ENCODE measurements at regions not wholly inside any gene's neighbourhood (a gene's known extent, or its start where the extent isn't known, plus 50 kb on each side); places are given as distances from the start of the nearest gene placed in this dataset.

DNA sequence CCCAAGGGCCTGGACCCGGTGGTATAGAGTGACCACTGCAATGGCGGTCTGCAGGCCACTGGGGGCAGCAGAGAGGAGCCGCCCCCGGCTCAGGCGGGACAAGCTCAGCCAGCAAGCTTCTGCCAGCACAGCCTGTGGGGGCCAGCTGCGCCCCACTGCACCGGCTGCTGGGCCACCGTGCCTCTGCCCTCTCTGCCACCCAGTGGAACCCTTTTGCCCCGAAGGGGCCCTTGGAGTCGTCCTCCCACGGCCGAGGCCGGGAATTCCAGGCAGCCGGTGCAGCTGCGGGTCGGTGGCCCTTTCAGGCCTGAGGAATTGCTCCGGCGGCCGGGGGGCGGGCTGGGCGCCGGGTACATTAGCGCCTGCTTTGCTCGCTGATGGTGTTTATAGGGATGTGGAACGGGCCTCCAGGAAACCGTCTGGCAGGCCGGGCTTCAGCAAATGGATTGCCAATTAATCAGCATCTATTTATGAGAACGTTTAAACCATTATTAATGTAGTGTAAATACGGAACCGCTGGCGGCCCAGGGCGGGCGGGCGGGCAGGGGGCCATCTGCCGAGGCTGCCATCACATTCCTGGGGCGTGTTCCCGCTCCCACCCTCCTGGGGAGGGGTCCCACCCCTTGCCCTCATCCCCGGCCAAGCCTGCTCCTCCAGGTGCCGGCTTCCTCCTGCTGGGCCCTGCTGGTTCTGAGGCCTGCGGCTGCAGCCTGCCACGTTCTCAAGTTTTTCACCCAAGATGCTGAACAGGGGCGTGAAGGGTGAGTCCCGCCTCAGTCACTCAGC lies 127.4 kb downstream of the BARX1 start:
- peak; percentile 22 for DNase-seq

GRCh38 chr9:93826905-93827544 lies 128.1 kb downstream of the BARX1 start:
- DNase-seq = no peak

DNA sequence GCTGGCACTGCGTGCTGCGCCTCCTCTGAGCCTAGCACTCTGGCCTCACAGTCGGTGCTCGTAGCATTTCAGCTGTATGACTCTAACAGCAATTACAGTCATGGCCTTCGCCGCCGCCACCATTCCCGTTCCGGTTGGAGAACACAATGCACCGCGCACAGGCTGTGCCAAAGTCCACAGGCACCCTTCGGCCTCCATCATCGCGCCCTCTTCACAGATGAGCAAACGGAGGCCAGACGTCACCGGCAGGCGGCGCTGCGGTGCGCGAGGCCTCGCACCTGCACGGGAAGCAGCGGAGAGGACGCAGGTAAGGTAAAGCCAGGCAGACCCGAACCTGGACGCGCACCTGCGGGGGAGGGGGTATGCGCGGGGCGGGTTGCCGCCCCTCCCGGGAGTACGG lies 128.9 kb downstream of the BARX1 start:
- peak; percentile 50 for DNase-seq

- DNase-seq = no peak
These were observed 129.6 kb downstream of the BARX1 start for GRCh38 chr9:93825348-93826115.

GRCh38 chr9:93824386-93825294 lies 130.5 kb downstream of the BARX1 start:
- no peak for DNase-seq

DNA sequence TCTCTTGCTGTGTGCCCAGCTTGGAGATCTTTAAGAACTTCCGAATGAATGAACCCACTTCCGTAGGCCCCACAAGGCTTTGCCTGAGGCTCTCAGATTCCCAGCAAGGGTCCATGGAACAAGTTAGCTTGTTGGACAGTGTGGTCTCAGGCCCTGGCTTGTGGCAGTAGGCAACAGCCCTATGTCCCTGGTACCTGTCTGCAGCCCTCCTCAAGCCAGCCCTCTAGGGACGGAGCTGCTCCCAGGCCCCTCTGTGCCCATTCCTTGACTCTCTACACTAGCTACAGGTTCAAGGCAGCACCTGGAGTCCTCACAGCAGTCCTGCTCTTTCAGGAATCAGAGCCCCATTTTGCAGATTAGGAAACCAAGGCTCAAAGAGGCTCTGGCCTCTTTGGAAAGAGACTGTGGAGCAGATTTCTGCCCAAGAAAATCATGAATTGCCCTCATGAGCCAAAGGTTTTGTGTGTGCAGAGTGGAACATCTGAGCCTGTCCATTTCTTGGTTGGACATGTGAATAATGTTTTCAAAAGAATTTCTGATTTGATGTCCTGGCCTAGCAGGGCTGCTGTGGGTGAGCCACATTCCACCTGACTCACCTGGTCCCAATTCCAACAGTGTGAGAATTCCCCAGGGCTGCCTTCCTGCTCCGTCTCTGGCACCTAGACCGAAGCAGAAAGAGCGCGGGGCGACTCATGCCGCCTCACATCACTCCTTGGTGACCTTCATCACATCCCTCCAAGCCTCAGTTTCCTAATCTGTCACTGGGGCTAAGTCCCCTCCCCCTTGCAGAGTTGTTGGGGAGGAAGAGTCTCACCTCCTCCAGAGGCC lies 131.7 kb downstream of the BARX1 start:
- DNase-seq = no peak

GRCh38 chr9:93822229-93822628 lies 132.9 kb downstream of the BARX1 start:
- DNase-seq = no peak

DNA sequence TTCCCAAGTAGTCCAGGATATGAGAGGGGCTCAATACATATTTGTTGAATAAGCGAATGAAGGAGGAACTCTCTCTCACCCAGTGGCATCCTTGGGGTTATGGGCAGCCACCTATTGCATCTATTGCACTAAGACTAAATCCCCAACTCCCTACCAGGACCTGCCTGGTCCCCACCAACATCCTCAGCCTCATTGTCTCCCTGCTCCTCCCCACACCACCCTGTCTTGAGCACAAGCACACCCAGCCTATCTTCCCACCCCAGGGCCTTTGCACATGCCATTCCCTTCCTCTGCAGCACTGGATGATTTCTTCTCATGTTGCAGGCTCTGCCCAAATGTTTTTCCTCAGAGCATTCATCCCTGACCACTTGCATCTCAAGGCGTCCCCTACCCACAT lies 133.8 kb downstream of the BARX1 start:
- DNase-seq = no peak

GRCh38 chr9:93820667-93821306 lies 134.4 kb downstream of the BARX1 start:
- no peak for DNase-seq

- no peak for DNase-seq
These were observed 135.2 kb downstream of the BARX1 start for GRCh38 chr9:93819905-93820304.

DNA sequence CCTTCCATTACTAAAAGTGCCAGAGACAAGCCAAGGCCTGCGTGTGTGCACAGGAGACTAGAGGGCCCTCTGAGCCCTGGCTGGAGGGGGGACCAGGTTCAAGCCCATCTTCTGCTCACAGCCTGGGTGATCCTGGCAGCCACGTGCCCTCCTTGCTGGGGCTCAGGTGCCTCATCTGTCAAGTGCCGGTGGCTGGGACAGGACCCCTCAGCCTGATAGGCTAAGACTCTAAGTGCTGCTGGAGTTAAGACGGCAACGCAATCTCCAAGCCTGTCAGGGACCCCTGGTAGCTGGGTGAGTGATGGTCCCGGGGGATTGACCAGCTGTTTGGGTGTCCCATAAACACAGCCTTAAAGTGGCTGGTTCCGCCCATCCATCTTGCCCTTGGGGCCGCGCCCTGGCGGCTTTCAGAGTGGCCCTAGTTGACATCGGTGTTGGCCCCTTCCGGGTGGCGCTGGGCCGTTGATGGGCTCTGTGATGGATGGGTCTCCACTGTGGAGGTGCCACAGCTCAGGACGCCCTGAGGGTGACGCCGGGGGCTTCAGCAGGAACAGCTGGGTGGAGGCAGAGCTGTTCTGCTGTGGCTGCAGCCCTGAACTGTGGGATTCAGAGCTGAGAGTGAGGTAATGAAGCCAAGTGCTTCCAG lies 136.2 kb downstream of the BARX1 start:
- DNase-seq = no peak

DNA sequence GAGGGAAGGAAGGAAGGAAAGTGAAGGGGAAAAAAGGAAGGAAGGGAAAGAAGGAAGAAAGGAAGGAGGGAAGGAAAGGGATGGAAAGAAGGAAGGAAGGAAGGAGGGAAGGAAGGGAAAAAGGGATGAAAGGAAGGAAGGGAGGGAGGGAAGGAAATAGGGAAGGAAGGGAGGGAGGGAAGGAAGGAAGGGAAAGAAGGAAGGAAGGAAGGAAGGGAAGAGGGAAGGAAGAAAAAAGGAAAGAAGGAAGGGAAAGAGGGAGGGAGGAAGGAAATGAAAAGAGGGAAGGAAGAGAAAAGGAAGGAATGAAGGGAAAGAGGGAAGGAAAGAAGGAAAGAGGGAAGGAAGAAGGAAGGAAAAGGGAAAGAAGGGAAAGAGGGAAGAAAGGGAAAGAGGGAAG lies 136.9 kb downstream of the BARX1 start:
- no peak for DNase-seq

DNA sequence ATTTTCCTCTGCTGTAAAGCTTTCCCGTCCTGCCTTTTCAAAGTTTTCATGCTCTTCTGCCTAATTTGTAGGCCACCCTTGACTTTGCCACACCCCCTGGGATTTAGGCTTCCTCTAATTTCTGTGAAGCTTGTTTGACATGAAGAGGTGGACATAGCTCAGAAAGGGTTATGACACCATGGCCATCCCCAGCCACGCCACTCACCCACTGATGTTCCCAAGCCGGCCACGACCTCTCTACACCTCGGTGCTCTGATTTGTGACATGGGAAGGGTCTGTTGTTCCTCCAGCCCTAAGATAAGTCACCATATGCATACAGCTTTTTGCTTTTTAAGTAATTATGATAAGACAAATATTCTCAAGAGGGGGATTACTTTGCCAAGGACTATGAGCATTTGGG lies 139.5 kb downstream of the BARX1 start:
- DNase-seq = no peak

DNA sequence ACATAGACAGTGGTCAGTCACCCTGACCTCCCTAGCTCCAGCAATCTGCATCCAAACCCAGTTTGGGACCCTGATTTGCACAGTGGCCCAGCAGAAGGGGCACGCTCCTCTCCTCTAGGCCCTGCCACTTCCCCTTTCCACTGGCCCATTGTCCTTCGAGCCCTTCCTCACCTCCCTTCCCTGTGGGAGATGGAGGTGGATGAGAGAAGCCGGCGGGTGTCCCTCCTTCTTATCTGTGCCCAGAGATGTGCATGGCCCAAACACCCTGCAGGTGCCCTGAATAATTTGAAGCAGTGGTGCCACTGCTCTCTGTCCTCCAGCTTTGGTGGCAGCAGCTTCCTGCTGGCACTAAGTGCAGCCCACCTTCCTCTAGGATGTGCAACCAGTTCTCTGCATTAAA lies 140.0 kb downstream of the BARX1 start:
- DNase-seq = no peak

DNA sequence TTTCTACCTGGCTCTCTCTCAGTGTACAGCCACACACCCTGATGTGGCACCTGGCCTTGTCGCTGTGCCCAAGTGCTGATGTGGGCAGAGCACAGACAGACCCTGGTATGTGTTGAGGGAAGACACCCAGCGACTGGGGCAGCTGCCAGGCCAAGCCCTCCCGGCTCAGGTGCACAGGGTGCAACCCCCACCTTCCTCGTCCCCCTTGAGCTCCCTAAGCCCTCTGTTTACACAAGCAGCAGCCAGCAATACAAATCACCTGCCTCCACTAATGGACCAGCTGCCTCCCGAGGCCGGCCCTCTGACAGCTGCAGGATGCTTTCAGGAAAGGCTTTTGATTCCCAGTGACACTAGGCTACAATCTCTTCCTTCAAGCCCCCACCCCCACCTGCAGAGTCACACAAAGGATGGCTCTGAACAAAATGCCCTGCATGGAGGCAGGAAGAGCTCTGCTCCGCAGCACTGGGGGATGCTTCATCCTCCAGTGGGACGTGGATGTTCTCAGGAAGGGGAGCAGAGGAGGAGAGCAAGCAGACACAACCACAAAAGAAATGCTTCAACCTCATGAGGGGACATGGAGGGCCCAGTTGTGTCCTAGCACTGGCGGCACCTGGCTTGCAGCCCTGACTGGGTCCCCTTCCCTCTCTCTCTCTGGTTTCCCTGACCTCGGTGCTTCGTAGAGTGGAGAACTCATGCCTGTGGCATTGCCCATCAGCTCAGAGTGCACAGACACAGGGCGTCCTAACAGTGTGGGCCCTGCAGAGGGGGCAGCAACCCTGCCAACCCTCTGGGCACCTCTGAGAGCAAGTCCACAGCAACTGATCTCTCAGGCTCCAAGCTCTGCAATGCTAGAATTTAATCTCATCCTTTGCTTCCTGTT lies 140.8 kb downstream of the BARX1 start:
- DNase-seq = no peak

DNA sequence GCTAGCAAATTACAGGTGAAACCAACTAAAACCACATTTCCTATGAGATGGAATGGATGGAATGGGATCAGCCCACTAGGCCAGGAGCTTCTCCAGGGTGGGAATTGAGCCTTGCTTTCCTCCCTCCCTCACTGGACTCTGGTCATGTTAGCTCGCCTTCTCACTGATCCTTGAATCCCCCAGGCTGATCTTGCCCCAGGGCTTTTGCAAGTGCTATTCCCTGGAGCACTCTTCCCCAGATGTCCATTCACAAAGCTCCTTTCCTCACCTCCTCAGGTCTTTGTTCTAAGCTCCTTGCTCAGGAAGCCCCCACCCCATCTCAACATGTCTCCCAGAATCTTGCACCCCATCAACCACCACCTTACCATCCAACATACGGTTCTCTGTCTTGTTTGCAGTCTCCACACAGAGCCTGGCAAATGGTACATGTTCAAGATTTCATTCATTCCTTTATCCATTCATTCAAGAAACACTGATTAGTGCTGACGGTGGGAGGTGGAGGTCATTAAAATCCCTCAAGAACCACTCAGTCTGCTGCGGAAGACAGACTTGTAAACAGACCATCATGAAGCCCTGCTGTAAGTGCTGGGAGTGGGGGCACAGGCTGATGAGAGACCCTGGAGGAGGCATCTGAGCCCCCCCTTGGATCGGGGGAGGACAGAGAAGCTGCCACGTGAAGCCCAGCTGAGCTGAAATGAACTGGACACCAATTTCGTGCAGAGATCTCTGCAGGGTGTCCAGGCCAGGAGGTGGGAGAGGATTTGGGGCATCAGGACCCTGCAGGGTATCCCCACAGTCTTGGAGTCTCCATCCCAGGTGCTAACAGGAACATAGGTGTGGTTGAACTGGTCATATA lies 141.7 kb downstream of the BARX1 start:
- no peak for DNase-seq

DNA sequence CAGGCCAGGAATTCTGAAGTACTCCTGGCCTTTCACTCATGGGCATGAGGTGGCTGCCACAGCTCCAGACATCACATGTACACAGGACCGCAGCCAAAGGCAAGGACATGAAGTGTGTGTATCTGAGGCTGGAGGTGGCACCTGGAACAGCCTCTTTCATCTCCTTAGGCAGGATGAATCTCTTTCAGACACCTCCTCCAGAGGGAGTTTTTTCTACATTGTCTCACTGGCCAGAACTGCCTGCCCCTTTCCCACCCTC lies 142.8 kb downstream of the BARX1 start:
- no peak for DNase-seq

DNA sequence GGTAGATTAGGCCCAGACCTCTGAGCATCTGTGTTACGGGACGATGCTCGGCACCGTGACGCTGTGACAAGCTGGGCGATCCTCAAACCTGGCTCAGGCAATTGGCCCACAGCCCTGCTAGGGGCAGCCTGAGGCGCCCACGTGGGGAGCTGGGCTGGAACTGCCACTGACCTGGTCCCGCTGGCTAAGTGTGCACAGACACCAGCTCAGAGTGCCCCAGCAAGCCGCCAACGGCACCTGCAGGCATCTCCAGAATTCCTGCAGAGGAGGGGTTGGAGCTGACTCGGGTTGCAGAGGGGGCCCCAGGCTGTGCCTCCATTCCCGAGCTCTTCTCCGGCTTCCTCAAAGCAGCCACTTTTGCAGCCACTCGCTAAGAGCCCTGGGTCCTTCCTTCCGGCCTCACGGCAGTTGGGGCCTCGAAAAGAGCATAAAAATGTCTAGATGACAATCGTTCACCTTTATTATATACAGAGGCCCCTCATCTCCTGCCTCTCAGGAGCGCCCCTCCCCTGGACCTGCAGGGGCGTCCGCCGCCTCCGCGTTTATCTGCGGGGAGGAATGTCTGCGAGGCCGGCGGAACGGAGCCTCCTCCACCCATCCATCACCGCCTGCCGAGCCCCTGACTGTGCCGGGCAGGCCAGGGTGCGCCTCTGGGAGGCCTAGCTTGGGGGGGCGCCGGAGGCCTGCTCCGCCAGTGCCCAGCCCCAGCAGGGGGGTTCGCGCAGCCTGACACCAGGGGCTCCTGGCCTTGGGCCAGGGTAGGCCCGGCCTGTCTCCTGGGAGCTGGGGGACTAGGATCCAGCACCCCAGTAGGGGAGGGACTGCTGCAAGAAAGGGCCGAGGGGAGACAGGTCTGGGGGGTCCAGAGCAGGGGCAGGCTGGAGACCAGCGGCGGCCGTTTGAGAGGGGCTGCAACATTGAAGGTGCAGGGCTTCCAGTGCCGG lies 144.9 kb downstream of the BARX1 start:
- DNase-seq = no peak

Data from stimulated activated CD4-positive, alpha-beta T cell treated with anti-CD3 and anti-CD28 coated beads, Interleukin-12 subunit alpha, Interleukin-12 subunit beta, amount 100 ng/mL, for 4 hours (primary cell).